GM23338 (cell line): ENCODE measurements at regions not wholly inside any gene's neighbourhood (a gene's known extent, or its start where the extent isn't known, plus 50 kb on each side); places are given as distances from the start of the nearest gene placed in this dataset.

Experiments
- ATAC-seq: fragments of 200-7000 bp; cut with Tn5 transposase; 3 replicates; pipeline ENCODE4 v1.9.1; 2020
- DNase-seq: peaks from one replicate; pipeline ENCODE4 v3.0.0-alpha.2; 2015; ENCODE audit warnings: low spot score
- H2AFZ ChIP-seq: fragments of 200-600 bp; sonication (generic); 2 replicates; pipeline ENCODE4 v1.8.0; 2016; ENCODE audit warnings: antibody characterized with exemption, mild to moderate bottlenecking, moderate library complexity
- H3F3A ChIP-seq: fragments of 200-600 bp; sonication (generic); replicated peaks from 2 replicates; pipeline ENCODE4 v1.8.0; 2017; ENCODE audit warnings: antibody characterized with exemption, mixed run types, low read depth
- H3K27ac ChIP-seq: fragments of 200-600 bp; sonication (generic); 2 replicates; pipeline ENCODE4 v1.6.1; 2016; ENCODE audit warnings: low read depth
- H3K27me3 ChIP-seq: fragments of 200-600 bp; sonication (generic); 2 replicates; pipeline ENCODE4 v1.8.0; 2016; ENCODE audit warnings: mild to moderate bottlenecking, mixed run types, moderate library complexity; ENCODE audit not compliant: insufficient read depth
- H3K36me3 ChIP-seq: fragments of 200-600 bp; sonication (generic); 2 replicates; pipeline ENCODE4 v1.8.0; 2016; ENCODE audit warnings: mild to moderate bottlenecking; ENCODE audit not compliant: insufficient read depth
- H3K4me1 ChIP-seq: fragments of 200-600 bp; sonication (generic); 2 replicates; pipeline ENCODE4 v1.8.0; 2016; ENCODE audit warnings: mild to moderate bottlenecking, moderate library complexity; ENCODE audit not compliant: insufficient read depth
- H3K4me2 ChIP-seq: fragments of 200-600 bp; sonication (generic); 2 replicates; pipeline ENCODE4 v1.7.1; 2017; ENCODE audit warnings: mixed run types
- H3K4me3 ChIP-seq: fragments of 200-600 bp; sonication (generic); 2 replicates; pipeline ENCODE4 v1.6.1; 2016; ENCODE audit warnings: mixed run types
- H3K79me2 ChIP-seq: fragments of 200-600 bp; sonication (generic); replicated peaks from 2 replicates; pipeline ENCODE4 v1.8.0; 2017; ENCODE audit warnings: mild to moderate bottlenecking; ENCODE audit not compliant: insufficient read depth
- H3K9me2 ChIP-seq: fragments of 200-600 bp; sonication (generic); 2 replicates; pipeline ENCODE4 v1.8.0; 2017; ENCODE audit not compliant: insufficient read depth
- H4K20me1 ChIP-seq: fragments of 200-600 bp; sonication (generic); replicated peaks from 2 replicates; pipeline ENCODE4 v1.8.0; 2017; ENCODE audit warnings: mild to moderate bottlenecking; ENCODE audit not compliant: insufficient read depth
- H3K27ac Mint-ChIP-seq: 2 replicates; pipeline ENCODE4 v1.8.0; 2020; ENCODE audit warnings: inconsistent platforms, mild to moderate bottlenecking, moderate library complexity, mixed read lengths
- H3K27me3 Mint-ChIP-seq: 3 replicates; pipeline ENCODE4 v1.8.0; 2022; ENCODE audit warnings: low read depth, mild to moderate bottlenecking, moderate library complexity, mixed read lengths, inconsistent platforms; ENCODE audit not compliant: insufficient read depth, poor library complexity
- H3K36me3 Mint-ChIP-seq: 3 replicates; pipeline ENCODE4 v1.8.0; 2021; ENCODE audit warnings: low read depth, mild to moderate bottlenecking, inconsistent platforms, moderate library complexity, mixed read lengths
- H3K4me1 Mint-ChIP-seq: 3 replicates; pipeline ENCODE4 v1.8.0; 2020; ENCODE audit warnings: mild to moderate bottlenecking, inconsistent platforms, mixed read lengths
- H3K4me3 Mint-ChIP-seq: 3 replicates; pipeline ENCODE4 v1.8.0; 2021; ENCODE audit warnings: moderate library complexity, mild to moderate bottlenecking, inconsistent platforms, mixed read lengths
- H3K9me3 Mint-ChIP-seq: 3 replicates; pipeline ENCODE4 v1.8.0; 2020; ENCODE audit warnings: moderate library complexity, mild to moderate bottlenecking, inconsistent platforms, mixed read lengths
- ETS1 ChIP-seq: IDR thresholded peaks from 2 replicates; pipeline ENCODE4 v1.6.1; 2016; ENCODE audit warnings: antibody characterized with exemption
- JUNB ChIP-seq: IDR thresholded peaks from one replicate; pipeline ENCODE4 v1.6.1; 2016; ENCODE audit warnings: antibody characterized with exemption; ENCODE audit not compliant: unreplicated experiment
- POLR2AphosphoS5 ChIP-seq: IDR thresholded peaks from 2 replicates; pipeline ENCODE4 v1.6.1; 2016; ENCODE audit warnings: antibody characterized with exemption, low read depth
- REST ChIP-seq: IDR thresholded peaks from one replicate; pipeline ENCODE4 v1.6.1; 2018; ENCODE audit warnings: antibody characterized with exemption; ENCODE audit not compliant: unreplicated experiment
- ZNF114 ChIP-seq: fragments of 250-450 bp; sonication (Bioruptor Pico); IDR thresholded peaks from 2 replicates; pipeline ENCODE4 v1.5.0; 2020; ENCODE audit warnings: mild to moderate bottlenecking, moderate library complexity
- ZNF331 ChIP-seq: fragments of 250-450 bp; sonication (Bioruptor Pico); IDR thresholded peaks from 2 replicates; pipeline ENCODE4 v1.5.0; 2020; ENCODE audit warnings: low read depth, mild to moderate bottlenecking, moderate library complexity
- TF ChIP-seq, protein P1 (sequence below), 2 experiments: fragments of 200-600 bp in 1 of 2; sonication (generic) in 1 of 2; conservative IDR thresholded peaks; 2 replicates each; pipeline versions ENCODE4 v1.5.1 to v1.6.1; 2016 to 2017; ENCODE audit warnings: antibody characterized with exemption in 2 of 2, low read depth in 2 of 2, mild to moderate bottlenecking in 2 of 2, moderate library complexity in 1 of 2

DNA sequence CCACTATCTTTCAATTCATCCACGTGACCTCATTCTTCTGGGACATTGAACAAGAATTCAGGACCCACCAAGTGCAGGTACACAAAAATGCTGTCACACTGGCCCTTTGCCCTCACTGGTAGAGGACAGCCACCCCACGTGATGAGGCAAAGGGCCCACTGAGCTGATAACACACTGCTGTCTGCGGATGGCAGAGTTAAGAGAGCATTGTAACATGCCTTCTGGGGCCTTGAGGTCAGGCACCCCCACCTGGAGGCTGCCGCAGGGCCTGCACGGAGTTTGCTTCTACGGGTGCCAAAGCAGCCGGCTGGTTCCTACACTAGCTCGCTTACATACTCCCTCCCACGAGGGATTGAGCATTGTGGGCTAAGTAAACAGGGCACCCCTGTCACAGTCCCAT, 101.0 kb downstream of the LRIG3 start:
- H3K36me3 Mint-ChIP-seq = no peaks in the 10 kb centered on the region
- H3K27me3 Mint-ChIP-seq = no peaks in the 10 kb centered on the region

More for the DNA sequence above, 101.0 kb downstream of the LRIG3 start:
- peak overlapping the region; percentile 66; the same call in 1 of the 2 replicates for H2AFZ ChIP-seq
- Mint-ChIP-seq H3K4me3 (no peak overlapping the region), H3K27ac (no peak overlapping the region), H3K4me1 (no peaks in the 10 kb centered on the region; the same call in 2 of the 3 replicates), H3K9me3 (no peaks in the 10 kb centered on the region)
- ATAC-seq (peak; percentile 99), DNase-seq (peak; percentile 69)
- H3K4me2 ChIP-seq = no peak overlapping the region
- 0 out of 2 replicates have a peak, but pooled peaks cover 2% of the 10 kb centered on the region for H3K9me2 ChIP-seq
- no peaks in the 10 kb centered on the region for H3K79me2 ChIP-seq
- no peaks in the 10 kb centered on the region for H3F3A ChIP-seq
- TF ChIP-seq ETS1 (no peak), POLR2AphosphoS5 (no peak), REST (no peak), ZNF114 (CRISPR knock-in tag) (no peak), JUNB (no peak), ZNF331 (no peak)
- TF ChIP-seq, protein P1, sequence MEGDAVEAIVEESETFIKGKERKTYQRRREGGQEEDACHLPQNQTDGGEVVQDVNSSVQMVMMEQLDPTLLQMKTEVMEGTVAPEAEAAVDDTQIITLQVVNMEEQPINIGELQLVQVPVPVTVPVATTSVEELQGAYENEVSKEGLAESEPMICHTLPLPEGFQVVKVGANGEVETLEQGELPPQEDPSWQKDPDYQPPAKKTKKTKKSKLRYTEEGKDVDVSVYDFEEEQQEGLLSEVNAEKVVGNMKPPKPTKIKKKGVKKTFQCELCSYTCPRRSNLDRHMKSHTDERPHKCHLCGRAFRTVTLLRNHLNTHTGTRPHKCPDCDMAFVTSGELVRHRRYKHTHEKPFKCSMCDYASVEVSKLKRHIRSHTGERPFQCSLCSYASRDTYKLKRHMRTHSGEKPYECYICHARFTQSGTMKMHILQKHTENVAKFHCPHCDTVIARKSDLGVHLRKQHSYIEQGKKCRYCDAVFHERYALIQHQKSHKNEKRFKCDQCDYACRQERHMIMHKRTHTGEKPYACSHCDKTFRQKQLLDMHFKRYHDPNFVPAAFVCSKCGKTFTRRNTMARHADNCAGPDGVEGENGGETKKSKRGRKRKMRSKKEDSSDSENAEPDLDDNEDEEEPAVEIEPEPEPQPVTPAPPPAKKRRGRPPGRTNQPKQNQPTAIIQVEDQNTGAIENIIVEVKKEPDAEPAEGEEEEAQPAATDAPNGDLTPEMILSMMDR (conservative IDR thresholded peaks at IDR 0.05; ENCODE audit: low read depth in 2 of 2) = peak; percentile 41 to 57; a peak in 3 of 4 replicates
- no peaks in the 10 kb centered on the region for H3K4me1 ChIP-seq
- no peaks in the 10 kb centered on the region for H4K20me1 ChIP-seq
- no peak overlapping the region for H3K4me3 ChIP-seq
- no peak overlapping the region for H3K27ac ChIP-seq
- no peaks in the 10 kb centered on the region for H3K27me3 ChIP-seq
- no peaks in the 10 kb centered on the region for H3K36me3 ChIP-seq
